SK-N-DZ (cell line): ENCODE measurements at regions not wholly inside any gene's neighbourhood (a gene's known extent, or its start where the extent isn't known, plus 50 kb on each side); places are given as distances from the start of the nearest gene placed in this dataset.

Source experiments
- DNase-seq: peaks from one replicate; pipeline ENCODE4 v3.0.0-alpha.2; 2015; ENCODE audit warnings: low spot score

- no peak for DNase-seq
These were observed 111.8 kb upstream of the DPH6 start for GRCh38 chr15:35657679-35658311.

- no peak for DNase-seq
These were observed 118.0 kb upstream of the DPH6 start for GRCh38 chr15:35663956-35664355.

- DNase-seq = no peak
These were observed 120.1 kb upstream of the DPH6 start for GRCh38 chr15:35665896-35666536.

GRCh38 chr15:35667908-35668307 lies 121.9 kb upstream of the DPH6 start:
- DNase-seq = no peak

GRCh38 chr15:35669021-35669420 lies 123.1 kb upstream of the DPH6 start:
- DNase-seq = no peak

- DNase-seq = no peak
These were observed 123.6 kb upstream of the DPH6 start for GRCh38 chr15:35669432-35670045.

GRCh38 chr15:35671197-35671596 lies 125.2 kb upstream of the DPH6 start:
- no peak for DNase-seq

- no peak for DNase-seq
These were observed 126.0 kb upstream of the DPH6 start for GRCh38 chr15:35671981-35672380.

- no peak for DNase-seq
These were observed 127.2 kb upstream of the DPH6 start for GRCh38 chr15:35673093-35673684.

GRCh38 chr15:35674873-35675781 lies 129.2 kb upstream of the DPH6 start:
- DNase-seq = peak; percentile 23

GRCh38 chr15:35678774-35679173 lies 132.8 kb upstream of the DPH6 start:
- no peak for DNase-seq

- DNase-seq = no peak
These were observed 133.2 kb upstream of the DPH6 start for GRCh38 chr15:35679186-35679585.

GRCh38 chr15:35680951-35681350 lies 135.0 kb upstream of the DPH6 start:
- DNase-seq = no peak

- DNase-seq = no peak
These were observed 140.4 kb upstream of the DPH6 start for GRCh38 chr15:35686347-35686746.

GRCh38 chr15:35689266-35689665 lies 143.3 kb upstream of the DPH6 start:
- no peak for DNase-seq

- no peak for DNase-seq
These were observed 144.1 kb upstream of the DPH6 start for GRCh38 chr15:35690089-35690488.

GRCh38 chr15:35690698-35691116 lies 144.7 kb upstream of the DPH6 start:
- DNase-seq = no peak

- no peak for DNase-seq
These were observed 145.3 kb upstream of the DPH6 start for GRCh38 chr15:35691173-35691761.

GRCh38 chr15:35691891-35692867 lies 146.2 kb upstream of the DPH6 start:
- no peak for DNase-seq

- no peak for DNase-seq
These were observed 147.3 kb upstream of the DPH6 start for GRCh38 chr15:35693286-35693685.
